Progenitor cell of endocrine pancreas (in vitro differentiated cells): ENCODE measurements at regions not wholly inside any gene's neighbourhood (a gene's known extent, or its start where the extent isn't known, plus 50 kb on each side); places are given as distances from the start of the nearest gene placed in this dataset.
"Not testable (repeated sequence)": the region's sequence is repeated elsewhere in the genome, so short reads cannot be mapped to it uniquely, and the experiment has no call there.

ENCODE experiments used
- DNase-seq: peaks from one replicate; pipeline ENCODE4 v3.0.0; 2021; ENCODE audit warnings: low spot score; ENCODE audit not compliant: unreplicated experiment
- H3K27ac Mint-ChIP-seq: 2 replicates; pipeline ENCODE4 v1.8.0; 2021; ENCODE audit warnings: mild to moderate bottlenecking, moderate library complexity, mixed read lengths
- H3K27me3 Mint-ChIP-seq: 2 replicates; pipeline ENCODE4 v1.8.0; 2021; ENCODE audit warnings: mixed read lengths
- H3K36me3 Mint-ChIP-seq: 2 replicates; pipeline ENCODE4 v1.8.0; 2022; ENCODE audit warnings: mixed read lengths; ENCODE audit not compliant: insufficient read depth
- H3K4me1 Mint-ChIP-seq: 2 replicates; pipeline ENCODE4 v1.8.0; 2021; ENCODE audit warnings: low read depth, mixed read lengths
- H3K4me3 Mint-ChIP-seq: 2 replicates; pipeline ENCODE4 v1.8.0; 2021; ENCODE audit warnings: low read depth, mild to moderate bottlenecking, moderate library complexity, mixed read lengths
- H3K9me3 Mint-ChIP-seq: 2 replicates; pipeline ENCODE4 v1.8.0; 2021; ENCODE audit warnings: low read depth, mixed read lengths
- CTCF ChIP-seq: fragments of 200-600 bp; sonication (generic); IDR thresholded peaks from one replicate; pipeline ENCODE4 v1.5.0; 2021; ENCODE audit warnings: antibody characterized with exemption, mild to moderate bottlenecking; ENCODE audit not compliant: unreplicated experiment

- DNase-seq, result no peak
- Mint-ChIP-seq H3K4me3 (no peak overlapping the region), H3K36me3 (peaks cover 3% of the 10 kb centered on the region), H3K27ac (no peak overlapping the region), H3K27me3 (no peaks in the 10 kb centered on the region), H3K9me3 (peaks cover 9% of the 10 kb centered on the region), H3K4me1 (no peaks in the 10 kb centered on the region)
- TF ChIP-seq CTCF, result no peak
Observed at GRCh38 chr4:112830753-112831386, 193.9 kb downstream of the LARP7 start.

- H3K4me3 Mint-ChIP-seq, result no peak overlapping the region
- no peak for TF ChIP-seq CTCF
- peaks cover 6% of the 10 kb centered on the region for H3K36me3 Mint-ChIP-seq
- peaks cover 17% of the 10 kb centered on the region for H3K9me3 Mint-ChIP-seq
- no peak for DNase-seq
- H3K4me1 Mint-ChIP-seq, result no peaks in the 10 kb centered on the region
- H3K27ac Mint-ChIP-seq, result no peak overlapping the region
- H3K27me3 Mint-ChIP-seq, result no peaks in the 10 kb centered on the region
Observed at GRCh38 chr4:112832493-112832892, 195.6 kb downstream of the LARP7 start.

GRCh38 chr4:112836895-112837294 lies 200.0 kb downstream of the LARP7 start:
- no peak for DNase-seq
- Mint-ChIP-seq H3K4me1 (no peaks in the 10 kb centered on the region), H3K27ac (no peak overlapping the region), H3K9me3 (peaks cover 11% of the 10 kb centered on the region), H3K4me3 (no peak overlapping the region), H3K36me3 (peaks cover 4% of the 10 kb centered on the region), H3K27me3 (no peaks in the 10 kb centered on the region)
- TF ChIP-seq CTCF, result no peak

- H3K36me3 Mint-ChIP-seq, H3K27me3 Mint-ChIP-seq, H3K4me3 Mint-ChIP-seq, H3K4me1 Mint-ChIP-seq, DNase-seq, H3K27ac Mint-ChIP-seq, H3K9me3 Mint-ChIP-seq: not testable (repeated sequence)
Observed at GRCh38 chr4:112838015-112838414, 201.1 kb downstream of the LARP7 start.

GRCh38 chr4:112840061-112840460 lies 203.1 kb downstream of the LARP7 start:
- Mint-ChIP-seq H3K9me3 (peaks cover 8% of the 10 kb centered on the region), H3K4me3 (no peak overlapping the region), H3K27ac (no peak overlapping the region), H3K4me1 (no peaks in the 10 kb centered on the region), H3K36me3 (peaks cover 4% of the 10 kb centered on the region), H3K27me3 (no peaks in the 10 kb centered on the region)
- DNase-seq, result no peak
- TF ChIP-seq CTCF, result no peak

- H3K27ac Mint-ChIP-seq, result no peak overlapping the region
- DNase-seq, result no peak
Observed at GRCh38 chr4:112840619-112841018, 203.7 kb downstream of the LARP7 start.

More at GRCh38 chr4:112840619-112841018, 203.7 kb downstream of the LARP7 start:
- Mint-ChIP-seq H3K4me1 (no peaks in the 10 kb centered on the region), H3K4me3 (no peak overlapping the region), H3K27me3 (no peaks in the 10 kb centered on the region), H3K36me3 (peaks cover 4% of the 10 kb centered on the region), H3K9me3 (peaks cover 8% of the 10 kb centered on the region)
- TF ChIP-seq CTCF, result no peak
